Muscle layer of duodenum (tissue), 2 donors: ENCODE measurements at regions not wholly inside any gene's neighbourhood (a gene's known extent, or its start where the extent isn't known, plus 50 kb on each side); places are given as distances from the start of the nearest gene placed in this dataset.
"Not testable (repeated sequence)": the region's sequence is repeated elsewhere in the genome, so short reads cannot be mapped to it uniquely, and the experiment has no call there.

Experiments used
- H3K27ac ChIP-seq: one replicate; pipeline ENCODE4 v1.7.0; 2013; ENCODE audit warnings: mild to moderate bottlenecking, low read length
- H3K27me3 ChIP-seq: one replicate; pipeline ENCODE4 v1.7.0; 2013; ENCODE audit warnings: low read depth, mild to moderate bottlenecking, control low read depth, low read length
- H3K36me3 ChIP-seq, 2 donors: one replicate each; pipeline ENCODE4 v1.7.0; 2013; ENCODE audit warnings: low read length in 2 of 2, control low read depth in 1 of 2, mild to moderate bottlenecking in 1 of 2; ENCODE audit not compliant: insufficient read depth in 2 of 2, control insufficient read depth in 1 of 2
- H3K4me1 ChIP-seq, 2 donors: one replicate each; pipeline ENCODE4 v1.7.0; 2013; ENCODE audit warnings: low read length in 2 of 2, mild to moderate bottlenecking in 2 of 2, control low read depth in 1 of 2, moderate library complexity in 1 of 2; ENCODE audit not compliant: insufficient read depth in 2 of 2, control insufficient read depth in 1 of 2
- H3K4me3 ChIP-seq, 2 donors: one replicate each; pipeline ENCODE4 v1.7.0; 2013; ENCODE audit warnings: low read length in 2 of 2, low read depth in 1 of 2, mild to moderate bottlenecking in 1 of 2
- H3K9me3 ChIP-seq, 2 donors: one replicate each; pipeline ENCODE4 v1.7.0; 2013; ENCODE audit warnings: low read length in 2 of 2, control low read depth in 1 of 2, mild to moderate bottlenecking in 1 of 2; ENCODE audit not compliant: control insufficient read depth in 1 of 2
- donor health status: healthy.

DNA sequence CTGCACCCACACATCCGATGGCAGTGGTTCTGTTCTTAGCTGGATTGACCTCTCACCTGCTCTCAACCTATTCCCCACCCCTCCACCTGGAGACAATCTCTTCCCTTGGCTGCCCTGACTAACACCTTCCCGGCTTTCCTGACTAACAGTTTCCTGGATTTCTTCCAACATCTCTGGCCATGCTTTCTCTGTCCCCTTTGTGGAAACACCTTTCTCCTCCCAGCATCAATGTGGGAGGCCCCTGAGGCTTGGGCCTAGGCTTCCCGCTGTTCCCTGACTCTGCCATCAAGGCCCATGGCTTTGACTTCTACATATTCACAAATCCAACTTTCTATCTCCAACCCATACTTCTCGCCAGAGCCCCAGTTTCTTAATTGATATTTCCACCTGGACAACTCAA, 142.8 kb upstream of the ATP2B2 start:
- H3K36me3 ChIP-seq, result no peaks in the 10 kb centered on the region
- no peaks in the 10 kb centered on the region for H3K27me3 ChIP-seq
- no peaks in the 10 kb centered on the region for H3K4me1 ChIP-seq
- no peaks in the 10 kb centered on the region for H3K9me3 ChIP-seq
- H3K4me3 ChIP-seq, result no peak overlapping the region
- no peak overlapping the region for H3K27ac ChIP-seq

DNA sequence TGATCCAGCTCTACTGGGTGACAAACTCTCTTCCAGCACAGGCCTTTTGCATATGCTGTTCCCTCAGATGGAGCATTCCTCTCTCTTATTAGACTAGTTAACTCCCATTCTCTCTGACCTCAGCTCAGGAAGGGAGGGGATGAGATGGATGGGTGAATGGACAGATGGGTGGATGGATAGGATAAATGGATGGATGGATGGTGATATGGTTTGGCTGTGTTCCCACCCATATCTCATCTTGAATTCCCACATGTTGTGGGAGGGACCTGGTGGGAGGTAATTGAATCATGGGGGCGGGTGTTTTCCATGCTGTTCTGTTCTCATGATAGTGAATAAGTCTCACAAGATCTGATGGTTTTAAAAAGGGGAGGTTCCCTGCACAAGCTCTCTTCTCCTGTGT, 144.1 kb upstream of the ATP2B2 start:
- H3K4me1 ChIP-seq, H3K4me3 ChIP-seq, H3K27ac ChIP-seq, H3K9me3 ChIP-seq, H3K27me3 ChIP-seq, H3K36me3 ChIP-seq: not testable (repeated sequence)

DNA sequence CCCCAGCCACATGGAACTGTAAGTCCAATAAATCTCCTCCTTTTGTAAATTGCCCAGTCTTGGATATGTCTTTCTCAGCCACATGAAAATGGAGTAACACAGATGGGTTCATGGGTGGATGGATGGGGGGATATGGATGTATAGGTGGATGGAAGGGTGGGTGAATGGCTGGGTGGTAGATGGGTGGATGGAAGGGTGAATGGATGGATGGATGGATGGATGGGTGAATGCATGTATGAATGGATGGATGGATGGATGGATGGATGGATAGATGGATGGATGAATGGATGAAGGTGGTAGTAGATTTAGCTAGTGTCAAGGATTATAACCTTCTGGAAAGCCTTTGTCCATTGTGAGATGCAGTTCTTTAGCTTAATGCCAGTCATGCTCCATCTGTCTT, 146.1 kb upstream of the ATP2B2 start:
- H3K27ac ChIP-seq, result no peak overlapping the region
- no peaks in the 10 kb centered on the region for H3K9me3 ChIP-seq
- no peak overlapping the region for H3K4me3 ChIP-seq
- H3K36me3 ChIP-seq, result no peaks in the 10 kb centered on the region
- H3K27me3 ChIP-seq, result no peaks in the 10 kb centered on the region
- H3K4me1 ChIP-seq, result no peaks in the 10 kb centered on the region

DNA sequence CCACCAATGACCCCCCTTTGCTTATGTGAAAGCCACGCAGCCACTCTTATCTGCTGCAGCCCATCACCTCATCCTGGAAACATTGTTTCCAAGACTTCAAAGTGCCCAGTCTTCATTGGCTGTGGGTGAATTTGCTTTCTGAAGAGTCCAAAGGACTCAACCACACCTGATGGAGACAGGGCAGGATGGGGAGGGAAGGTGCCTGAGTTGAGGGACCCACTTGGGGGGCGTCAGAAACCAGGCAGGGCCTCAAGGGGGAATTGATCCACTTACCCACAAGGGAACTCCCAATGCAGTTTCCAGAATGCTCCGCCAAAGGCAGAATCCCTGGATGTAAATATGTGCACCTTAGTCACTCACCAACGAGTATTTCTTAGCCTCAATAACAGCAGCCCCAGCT, 147.9 kb upstream of the ATP2B2 start:
- H3K27me3 ChIP-seq, result no peaks in the 10 kb centered on the region

DNA sequence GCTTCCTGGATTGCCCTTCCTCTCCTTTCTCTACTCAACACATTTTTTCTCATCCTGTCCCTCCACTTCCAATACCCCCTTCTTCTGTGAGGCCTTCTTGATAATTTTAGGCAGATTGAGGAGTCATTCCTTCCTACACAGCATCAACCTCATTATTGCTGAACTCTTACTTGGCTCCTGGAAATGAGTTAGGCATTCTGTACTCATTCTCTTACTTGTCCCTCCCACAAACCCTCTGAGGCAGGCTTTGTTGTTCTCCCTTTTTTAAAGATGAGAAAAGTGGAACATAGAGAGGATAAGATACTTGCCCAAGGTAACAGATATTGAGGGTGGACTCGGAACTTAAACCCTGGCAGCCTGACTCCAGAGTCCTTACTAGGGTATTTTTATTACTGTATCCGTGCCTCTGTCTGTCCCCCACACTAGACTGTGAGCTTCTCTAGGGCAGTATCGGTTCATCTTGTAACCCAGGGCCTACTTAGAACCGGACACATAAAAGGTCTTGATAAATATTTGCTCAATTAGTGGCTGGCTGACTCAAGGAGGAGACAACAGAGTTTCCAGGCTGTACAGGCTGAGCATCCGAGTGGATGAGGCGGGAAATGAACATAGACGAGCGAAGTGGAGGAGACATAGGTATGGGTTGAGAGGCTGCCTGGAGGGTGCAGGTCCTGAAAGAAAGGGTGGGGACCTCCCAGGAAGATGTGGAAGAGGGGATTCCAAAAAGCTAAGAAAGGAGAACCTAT, 148.7 kb upstream of the ATP2B2 start:
- Histone ChIP-seq H3K27me3 (no peaks in the 10 kb centered on the region), H3K4me1 (no peaks in the 10 kb centered on the region), H3K9me3 (no peaks in the 10 kb centered on the region), H3K4me3 (no peak overlapping the region), H3K36me3 (no peaks in the 10 kb centered on the region), H3K27ac (no peak overlapping the region)

More for the DNA sequence above, 147.9 kb upstream of the ATP2B2 start:
- Histone ChIP-seq H3K27ac (no peak overlapping the region), H3K9me3 (no peaks in the 10 kb centered on the region), H3K4me1 (no peaks in the 10 kb centered on the region), H3K36me3 (no peaks in the 10 kb centered on the region), H3K4me3 (no peak overlapping the region)

DNA sequence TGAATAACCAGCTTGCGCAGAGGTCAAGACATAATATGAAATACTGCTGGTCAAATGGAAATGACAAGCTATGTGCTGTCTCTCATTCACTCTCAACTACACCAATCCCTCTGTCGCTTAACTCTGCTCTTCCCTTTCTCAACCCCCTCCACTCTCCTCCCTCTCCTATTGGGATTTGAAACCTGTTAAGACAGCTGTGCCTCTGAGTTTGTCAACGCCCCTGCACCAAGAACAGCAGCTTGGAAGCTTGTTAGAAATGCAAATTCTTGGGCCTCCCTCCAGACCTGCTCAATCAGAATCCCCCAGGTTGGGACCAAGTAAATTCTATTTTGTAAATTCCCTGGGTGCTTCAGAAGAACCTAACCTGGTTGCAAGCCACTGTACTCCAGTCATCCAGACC, 149.7 kb upstream of the ATP2B2 start:
- H3K4me3 ChIP-seq, result no peak overlapping the region
- H3K4me1 ChIP-seq, result no peaks in the 10 kb centered on the region
- no peak overlapping the region for H3K27ac ChIP-seq
- H3K36me3 ChIP-seq, result no peaks in the 10 kb centered on the region
- H3K27me3 ChIP-seq, result no peaks in the 10 kb centered on the region
- H3K9me3 ChIP-seq, result no peaks in the 10 kb centered on the region

DNA sequence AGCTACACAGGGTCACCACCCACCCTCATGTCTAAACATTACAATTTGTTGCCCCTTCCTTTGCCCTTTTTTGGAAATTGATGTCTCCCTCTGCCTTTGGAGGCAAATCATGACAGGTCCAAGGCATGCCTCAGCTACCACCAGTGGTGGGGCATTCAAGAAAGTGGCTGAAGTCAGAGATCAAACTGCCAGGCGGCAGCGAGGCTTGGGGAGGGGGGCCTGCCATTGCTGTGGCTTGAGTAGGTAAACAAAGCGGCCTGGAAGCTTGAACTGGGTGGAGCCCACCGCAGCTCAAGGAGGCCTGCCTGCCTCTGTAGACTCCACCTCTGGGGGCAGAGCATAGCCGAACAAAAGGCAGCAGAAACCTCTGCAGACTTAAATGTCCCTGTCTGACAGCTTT, 152.0 kb upstream of the ATP2B2 start:
- not testable (repeated sequence) for H3K4me1 ChIP-seq, H3K9me3 ChIP-seq, H3K36me3 ChIP-seq, H3K4me3 ChIP-seq, H3K27ac ChIP-seq, H3K27me3 ChIP-seq

DNA sequence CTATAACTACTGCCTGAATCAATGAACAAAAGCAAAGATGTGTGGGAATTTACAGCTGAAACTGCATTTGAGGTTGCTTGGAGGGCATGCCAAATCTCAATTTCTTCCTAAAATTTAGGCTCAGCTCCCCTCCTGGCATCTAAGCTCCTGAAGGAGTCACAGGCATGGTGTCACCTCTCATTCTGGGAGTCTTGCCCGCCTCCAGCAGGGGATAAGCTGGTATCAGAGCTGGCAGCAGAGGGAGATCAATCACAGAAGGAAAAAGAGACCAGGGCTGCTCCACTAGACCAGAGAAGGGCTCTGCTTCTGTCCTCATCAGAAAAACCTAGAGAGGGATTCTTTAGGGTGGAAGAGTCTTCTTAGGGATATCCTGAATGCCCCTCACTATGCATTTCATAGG, 150.4 kb upstream of the SLC6A11 start:
- H3K9me3 ChIP-seq, result peaks cover 0 to 3% of the 10 kb centered on the region in 2 donors
- H3K27me3 ChIP-seq, result no peaks in the 10 kb centered on the region
- no peak overlapping the region for H3K27ac ChIP-seq
- H3K4me1 ChIP-seq, result no peaks in the 10 kb centered on the region
- no peaks in the 10 kb centered on the region for H3K36me3 ChIP-seq
- no peak overlapping the region for H3K4me3 ChIP-seq

DNA sequence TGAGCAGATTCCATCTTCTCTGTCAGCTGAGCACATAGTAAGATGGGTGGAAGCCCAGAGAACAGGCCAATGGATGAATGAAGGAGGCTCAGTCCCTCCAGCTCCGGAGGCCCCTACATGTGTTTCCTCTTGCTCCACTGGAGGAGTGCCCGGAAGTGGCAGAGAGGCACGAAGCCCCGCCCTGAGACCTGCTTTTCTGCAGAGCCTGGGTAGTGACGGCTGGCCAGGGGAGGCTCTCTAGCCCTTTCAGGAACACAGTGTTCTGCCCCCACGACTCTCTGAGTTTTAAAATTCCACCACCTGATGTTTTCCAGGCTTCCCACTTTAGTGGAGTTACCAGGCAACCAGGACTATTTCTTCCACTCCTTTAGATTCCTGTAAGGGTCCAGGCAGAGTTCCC, 149.4 kb upstream of the SLC6A11 start:
- Histone ChIP-seq H3K27me3 (no peaks in the 10 kb centered on the region), H3K27ac (no peak overlapping the region), H3K4me1 (no peaks in the 10 kb centered on the region), H3K9me3 (peaks cover 0 to 3% of the 10 kb centered on the region in 2 donors), H3K36me3 (no peaks in the 10 kb centered on the region), H3K4me3 (no peak overlapping the region)

DNA sequence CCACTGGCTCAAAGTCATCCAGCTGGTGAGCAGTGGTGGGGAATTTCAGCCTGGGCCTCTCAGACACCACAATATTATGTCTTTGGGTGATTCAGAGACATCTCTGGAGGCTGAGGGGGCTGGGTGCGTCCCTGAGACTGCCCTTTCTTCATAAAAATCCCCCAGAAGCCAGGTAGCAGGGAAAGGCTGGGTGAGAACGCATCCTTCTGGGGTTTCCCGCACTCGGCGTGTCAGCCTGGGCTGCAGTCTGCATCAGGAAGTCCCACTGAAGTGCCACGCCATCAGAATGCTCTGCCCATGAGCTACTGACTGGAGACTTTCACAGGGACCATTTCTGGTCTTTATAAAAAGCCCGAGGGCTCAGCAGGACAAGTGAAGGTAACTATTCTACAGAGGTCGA, 148.8 kb upstream of the SLC6A11 start:
- H3K4me1 ChIP-seq, result peaks cover 0 to 4% of the 10 kb centered on the region in 2 donors
- H3K36me3 ChIP-seq, result no peaks in the 10 kb centered on the region
- no peaks in the 10 kb centered on the region for H3K27me3 ChIP-seq
- no peak overlapping the region for H3K4me3 ChIP-seq
- H3K27ac ChIP-seq, result peak overlapping the region; percentile 18
- peaks cover 0 to 3% of the 10 kb centered on the region in 2 donors for H3K9me3 ChIP-seq

DNA sequence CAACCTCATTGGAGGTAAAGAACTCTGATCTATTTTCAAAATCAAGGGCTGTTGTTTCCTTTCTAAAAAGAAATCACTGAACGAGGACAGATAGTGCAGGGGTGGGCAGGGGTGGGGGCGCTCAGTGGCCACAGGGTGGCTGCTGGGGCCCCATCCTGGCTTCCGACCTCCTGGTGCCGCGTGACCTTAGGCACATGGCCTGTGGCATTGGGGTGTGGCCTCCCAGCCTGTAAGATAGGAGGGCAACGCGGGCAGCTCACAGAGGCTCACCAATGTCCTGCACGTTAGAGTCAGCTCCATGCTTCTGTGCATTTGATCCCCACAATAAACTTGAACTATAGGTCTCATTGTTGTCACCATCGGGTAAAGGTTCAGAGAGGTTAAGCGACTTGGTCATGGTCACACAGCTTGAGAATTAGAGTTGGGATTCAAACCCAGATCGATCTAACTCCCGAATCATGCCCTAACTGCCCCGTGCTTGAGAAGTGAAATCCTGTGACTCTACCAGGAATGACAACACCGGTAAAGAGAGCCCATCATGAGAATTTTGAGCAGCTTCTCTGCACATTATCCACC, 148.0 kb upstream of the SLC6A11 start:
- Histone ChIP-seq H3K27me3 (no peaks in the 10 kb centered on the region), H3K36me3 (no peaks in the 10 kb centered on the region), H3K4me3 (no peak overlapping the region), H3K27ac (no peak overlapping the region), H3K4me1 (peaks cover 0 to 7% of the 10 kb centered on the region in 2 donors), H3K9me3 (peaks cover 0 to 3% of the 10 kb centered on the region in 2 donors)
